A549 (cell line): ENCODE measurements at regions not wholly inside any gene's neighbourhood (a gene's known extent, or its start where the extent isn't known, plus 50 kb on each side); places are given as distances from the start of the nearest gene placed in this dataset.

Source experiments
- ATAC-seq, 2 experiments: fragments of 200-7000 bp in 1 of 2; fragments of >200 bp in 1 of 2; cut with Nextera tagmentation in 1 of 2; cut with Tn5 transposase in 1 of 2; 3 replicates each; pipeline versions ENCODE4 v1.8.0 to v1.9.1; 2018 to 2020; ENCODE audit warnings: mild to moderate bottlenecking in 1 of 2, moderate library complexity in 1 of 2
- CTCF ChIA-PET: fragments of 300-600 bp; sonication (Branson Sonifier 250); formaldehyde crosslinking; extraction: SDS; loops from one replicate; lab custom pipeline; 2021; ENCODE audit warnings: antibody characterized with exemption, inconsistent platforms; lab: Yijun Ruan, JAX
- POLR2A ChIA-PET: fragments of 350-600 bp; formaldehyde crosslinking; extraction: SDS; loops from one replicate; lab custom pipeline; 2021; ENCODE audit warnings: antibody characterized with exemption, inconsistent platforms; lab: Yijun Ruan, JAX
- DNase-seq, 2 experiments: peaks; one replicate each; pipeline versions ENCODE4 v3.0.0 to v3.0.0-alpha.2; 2011 to 2016; ENCODE audit warnings: low read depth in 1 of 2, low spot score in 1 of 2
- FAIRE-seq: peaks from 2 replicates; lab custom pipeline; 2011; peaks lifted over from hg19 to GRCh38; lab: Jason Lieb, UNC
- H3K27ac ChIP-seq, 2 experiments: fragments of >200 bp; sonication (Bioruptor Twin); formaldehyde crosslinking; 3 replicates each; pipeline ENCODE4 v1.5.1; 2016 to 2017
- H3K4me1 ChIP-seq: fragments of >200 bp; sonication (Bioruptor Twin); formaldehyde crosslinking; 3 replicates; pipeline ENCODE4 v1.6.1; 2016
- H3K4me2 ChIP-seq: fragments of >200 bp; sonication (Bioruptor Twin); formaldehyde crosslinking; 3 replicates; pipeline ENCODE4 v1.6.1; 2016
- H3K4me3 ChIP-seq: fragments of >200 bp; sonication (Bioruptor Twin); formaldehyde crosslinking; 3 replicates; pipeline ENCODE4 v1.5.1; 2016
- H3K9me3 ChIP-seq: fragments of >200 bp; sonication (Bioruptor Twin); formaldehyde crosslinking; 3 replicates; pipeline ENCODE4 v1.6.1; 2016
- BHLHE40 ChIP-seq: IDR thresholded peaks from 2 replicates; pipeline ENCODE4 v1.6.1; 2012; ENCODE audit warnings: low read depth, low read length, inconsistent platforms
- CHD4 ChIP-seq: fragments of 200-600 bp; sonication (generic); IDR thresholded peaks from 2 replicates; pipeline ENCODE4 v1.6.1; 2016; ENCODE audit warnings: antibody characterized with exemption, mild to moderate bottlenecking, borderline replicate concordance
- EHMT2 ChIP-seq: fragments of 200-600 bp; sonication (generic); IDR thresholded peaks from 2 replicates; pipeline ENCODE4 v1.6.1; 2016; ENCODE audit warnings: antibody characterized with exemption, low read depth, mild to moderate bottlenecking, moderate library complexity
- ESRRA ChIP-seq: fragments of 150-350 bp; IDR thresholded peaks from 2 replicates; pipeline ENCODE4 v1.6.1; 2014; ENCODE audit warnings: mild to moderate bottlenecking, low read length, borderline replicate concordance
- FOSL2 ChIP-seq, 2 experiments: fragments of 450-650 bp in 1 of 2; fragments of >200 bp in 1 of 2; sonication (Bioruptor Twin) in 1 of 2; formaldehyde crosslinking; IDR thresholded peaks; 2 replicates each; pipeline versions ENCODE4 v1.5.0 to v1.6.1; 2016 to 2020; ENCODE audit warnings: mild to moderate bottlenecking in 1 of 2, moderate library complexity in 1 of 2
- HDAC2 ChIP-seq: fragments of 200-600 bp; sonication (generic); IDR thresholded peaks from 2 replicates; pipeline ENCODE4 v1.6.1; 2016
- HEYL ChIP-seq: fragments of 250-450 bp; sonication (Bioruptor Pico); IDR thresholded peaks from 2 replicates; pipeline ENCODE4 v1.8.0; 2021; ENCODE audit warnings: mild to moderate bottlenecking, moderate library complexity
- HOXB5 ChIP-seq: fragments of 250-450 bp; sonication (Bioruptor Pico); IDR thresholded peaks from 2 replicates; pipeline ENCODE4 v1.5.0; 2020; ENCODE audit warnings: mild to moderate bottlenecking, moderate library complexity
- MAZ ChIP-seq: fragments of 150-350 bp; IDR thresholded peaks from 2 replicates; pipeline ENCODE4 v1.6.1; 2014; ENCODE audit warnings: antibody characterized with exemption, low read depth, low read length, borderline replicate concordance
- POLR2AphosphoS2 ChIP-seq: conservative IDR thresholded peaks from 2 replicates; pipeline ENCODE4 v1.6.1; 2012; ENCODE audit warnings: low read length, improper control_type of control experiment, inconsistent platforms
- RAD21 ChIP-seq, 2 experiments: fragments of >200 bp in 1 of 2; sonication (Bioruptor Twin) in 1 of 2; formaldehyde crosslinking in 1 of 2; IDR thresholded peaks in 1 of 2; conservative IDR thresholded peaks in 1 of 2; 2 replicates in 1 of 2; 3 replicates in 1 of 2; pipeline ENCODE4 v1.6.1; 2012 to 2018; ENCODE audit warnings: inconsistent platforms in 1 of 2
- RARB ChIP-seq: fragments of 250-450 bp; sonication (Bioruptor Pico); IDR thresholded peaks from 2 replicates; pipeline ENCODE4 v1.8.0; 2021; ENCODE audit warnings: mild to moderate bottlenecking, moderate library complexity
- SREBF2 ChIP-seq: fragments of 450-650 bp; IDR thresholded peaks from 2 replicates; pipeline ENCODE4 v1.6.1; 2014; ENCODE audit warnings: mild to moderate bottlenecking, moderate library complexity
- WGBS: methylation state at CpG from one replicate; pipeline ENCODE4 v1.1.6; 2017; ENCODE audit errors: missing lambda C conversion rate; 5-methylcytosine and 5-hydroxymethylcytosine counted together
- TF ChIP-seq, protein P1 (sequence below): fragments of >200 bp; sonication (Bioruptor Twin); formaldehyde crosslinking; IDR thresholded peaks from 3 replicates; pipeline ENCODE4 v1.5.1; 2016
- TF ChIP-seq, protein P2 (sequence below): IDR thresholded peaks from 2 replicates; pipeline ENCODE4 v1.6.1; 2012
- TF ChIP-seq, protein P3 (sequence below): fragments of 250-450 bp; sonication (Bioruptor Pico); IDR thresholded peaks from 2 replicates; pipeline ENCODE4 v1.5.0; 2021; ENCODE audit warnings: mild to moderate bottlenecking, moderate library complexity, borderline replicate concordance
- TF ChIP-seq, protein P4 (sequence below): fragments of 200-600 bp; sonication (generic); IDR thresholded peaks from 2 replicates; pipeline ENCODE4 v1.6.1; 2016; ENCODE audit warnings: antibody characterized with exemption, mild to moderate bottlenecking, moderate library complexity

DNA sequence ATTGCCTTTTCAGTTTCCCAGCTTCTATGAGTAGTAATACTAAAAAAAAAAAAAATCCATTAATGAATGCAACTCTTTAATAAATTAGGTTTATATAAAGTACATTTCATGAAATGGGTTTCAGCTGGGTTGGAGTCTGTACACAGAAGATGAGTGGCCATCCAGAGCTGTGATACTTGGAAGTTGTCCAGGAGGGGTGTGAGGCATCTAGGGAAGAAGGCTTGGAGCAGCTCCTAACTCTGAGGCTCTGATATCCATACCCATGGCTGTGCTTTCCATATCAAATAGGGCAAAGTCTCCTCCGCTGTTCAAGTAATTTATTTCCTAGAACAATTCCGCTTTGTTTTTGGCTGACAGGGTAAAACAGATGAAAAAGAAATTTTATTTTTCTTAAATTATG, 423.3 kb upstream of the TENM3 start (continued):
- TF ChIP-seq ESRRA (no peak), POLR2AphosphoS2 (no peak), SREBF2 (no peak)
- TF ChIP-seq, protein P1, sequence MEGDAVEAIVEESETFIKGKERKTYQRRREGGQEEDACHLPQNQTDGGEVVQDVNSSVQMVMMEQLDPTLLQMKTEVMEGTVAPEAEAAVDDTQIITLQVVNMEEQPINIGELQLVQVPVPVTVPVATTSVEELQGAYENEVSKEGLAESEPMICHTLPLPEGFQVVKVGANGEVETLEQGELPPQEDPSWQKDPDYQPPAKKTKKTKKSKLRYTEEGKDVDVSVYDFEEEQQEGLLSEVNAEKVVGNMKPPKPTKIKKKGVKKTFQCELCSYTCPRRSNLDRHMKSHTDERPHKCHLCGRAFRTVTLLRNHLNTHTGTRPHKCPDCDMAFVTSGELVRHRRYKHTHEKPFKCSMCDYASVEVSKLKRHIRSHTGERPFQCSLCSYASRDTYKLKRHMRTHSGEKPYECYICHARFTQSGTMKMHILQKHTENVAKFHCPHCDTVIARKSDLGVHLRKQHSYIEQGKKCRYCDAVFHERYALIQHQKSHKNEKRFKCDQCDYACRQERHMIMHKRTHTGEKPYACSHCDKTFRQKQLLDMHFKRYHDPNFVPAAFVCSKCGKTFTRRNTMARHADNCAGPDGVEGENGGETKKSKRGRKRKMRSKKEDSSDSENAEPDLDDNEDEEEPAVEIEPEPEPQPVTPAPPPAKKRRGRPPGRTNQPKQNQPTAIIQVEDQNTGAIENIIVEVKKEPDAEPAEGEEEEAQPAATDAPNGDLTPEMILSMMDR, result no peak

DNA sequence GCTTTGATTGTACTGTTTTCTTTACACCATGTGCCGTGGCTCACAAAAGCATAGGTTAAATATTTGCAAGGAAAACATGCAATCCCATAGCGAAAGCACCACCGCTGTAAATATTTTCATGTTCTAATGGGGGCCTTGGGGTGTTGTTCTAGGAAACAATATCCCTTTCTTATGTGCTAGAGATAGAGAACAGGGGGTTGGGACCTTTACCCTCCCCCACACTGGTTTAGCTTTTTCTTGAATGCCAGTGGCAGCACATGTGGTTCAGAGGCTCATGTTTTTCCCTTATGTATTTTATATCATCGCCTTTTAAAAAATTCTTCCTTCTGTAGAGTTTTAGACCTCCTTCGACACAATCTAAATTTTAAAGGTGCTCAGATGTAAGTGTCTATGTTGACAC, 422.6 kb upstream of the TENM3 start:
- 38% methylated on average over 5 of the region's 5 CpGs for WGBS

DNA sequence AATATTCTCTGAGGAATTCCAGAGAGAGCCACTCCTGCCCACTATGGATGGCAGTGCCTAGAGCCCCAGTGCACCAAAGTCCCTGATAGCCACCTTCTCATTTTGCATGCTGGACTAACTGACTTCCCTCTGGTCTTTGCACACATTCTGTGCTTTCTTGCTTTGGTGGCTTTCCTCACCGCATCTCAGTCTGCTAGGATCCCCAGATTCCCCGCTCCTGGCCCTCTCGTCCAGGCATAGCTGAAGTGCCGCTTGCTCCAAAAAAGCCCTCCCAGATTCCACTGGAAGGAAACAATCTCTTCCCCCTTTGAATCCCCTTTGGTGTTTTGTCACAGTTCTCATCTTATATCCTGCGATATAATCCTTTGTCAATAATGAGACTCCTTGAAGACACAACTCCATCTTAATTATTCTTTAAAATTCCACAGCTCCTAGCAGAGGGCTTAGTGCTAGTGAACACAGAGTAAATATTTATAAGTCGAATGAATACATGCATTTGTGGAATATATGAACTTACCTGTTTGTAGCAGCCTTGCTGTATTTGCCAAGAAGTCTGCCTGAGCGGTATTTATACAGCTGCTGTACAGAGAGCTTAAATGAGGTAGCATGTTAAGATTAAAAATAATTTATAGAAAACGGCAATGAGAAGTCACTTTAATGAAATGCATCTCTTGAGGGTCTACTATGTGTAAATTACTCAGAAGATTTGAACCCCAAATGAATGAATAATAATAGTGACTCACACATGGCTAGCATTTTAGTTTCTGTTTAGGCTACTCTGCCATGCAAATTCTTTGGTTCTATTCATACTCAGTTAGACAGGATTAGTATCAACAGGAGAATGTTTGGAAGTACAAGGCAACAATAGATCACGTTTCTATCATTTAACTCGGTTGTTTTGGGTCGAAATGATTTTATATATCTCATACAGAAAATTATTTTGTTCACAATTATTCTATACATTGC, 421.9 kb upstream of the TENM3 start:
- TF ChIP-seq BHLHE40 (no peak), HDAC2 (no peak), MAZ (no peak)
- TF ChIP-seq, protein P2, sequence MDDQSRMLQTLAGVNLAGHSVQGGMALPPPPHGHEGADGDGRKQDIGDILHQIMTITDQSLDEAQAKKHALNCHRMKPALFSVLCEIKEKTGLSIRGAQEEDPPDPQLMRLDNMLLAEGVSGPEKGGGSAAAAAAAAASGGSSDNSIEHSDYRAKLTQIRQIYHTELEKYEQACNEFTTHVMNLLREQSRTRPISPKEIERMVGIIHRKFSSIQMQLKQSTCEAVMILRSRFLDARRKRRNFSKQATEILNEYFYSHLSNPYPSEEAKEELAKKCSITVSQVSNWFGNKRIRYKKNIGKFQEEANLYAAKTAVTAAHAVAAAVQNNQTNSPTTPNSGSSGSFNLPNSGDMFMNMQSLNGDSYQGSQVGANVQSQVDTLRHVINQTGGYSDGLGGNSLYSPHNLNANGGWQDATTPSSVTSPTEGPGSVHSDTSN, result no peak
- TF ChIP-seq, protein P3, sequence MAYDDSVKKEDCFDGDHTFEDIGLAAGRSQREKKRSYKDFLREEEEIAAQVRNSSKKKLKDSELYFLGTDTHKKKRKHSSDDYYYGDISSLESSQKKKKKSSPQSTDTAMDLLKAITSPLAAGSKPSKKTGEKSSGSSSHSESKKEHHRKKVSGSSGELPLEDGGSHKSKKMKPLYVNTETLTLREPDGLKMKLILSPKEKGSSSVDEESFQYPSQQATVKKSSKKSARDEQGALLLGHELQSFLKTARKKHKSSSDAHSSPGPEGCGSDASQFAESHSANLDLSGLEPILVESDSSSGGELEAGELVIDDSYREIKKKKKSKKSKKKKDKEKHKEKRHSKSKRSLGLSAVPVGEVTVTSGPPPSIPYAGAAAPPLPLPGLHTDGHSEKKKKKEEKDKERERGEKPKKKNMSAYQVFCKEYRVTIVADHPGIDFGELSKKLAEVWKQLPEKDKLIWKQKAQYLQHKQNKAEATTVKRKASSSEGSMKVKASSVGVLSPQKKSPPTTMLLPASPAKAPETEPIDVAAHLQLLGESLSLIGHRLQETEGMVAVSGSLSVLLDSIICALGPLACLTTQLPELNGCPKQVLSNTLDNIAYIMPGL (CRISPR knock-in tag), result no peak
- TF ChIP-seq, all 56 proteins: peak for 0
- WGBS, result 23% methylated on average over 11 of the region's 11 CpGs
- Histone ChIP-seq H3K4me2 (no peak overlapping the region), H3K4me1 (no peaks in the 10 kb centered on the region), H3K4me3 (no peak overlapping the region), H3K27ac (no peak overlapping the region), H3K9me3 (no peaks in the 10 kb centered on the region)
- ATAC-seq (no peak), DNase-seq (no peak), FAIRE-seq (no peak)
- ChIA-PET POLR2A (no interaction called here), CTCF (no interaction called here)

More for the DNA sequence above, 422.6 kb upstream of the TENM3 start:
- ChIA-PET CTCF (interaction anchor here (0.6 kb wide), 1 partner anchor 643 kb away, joined by 3 read pairs; no protein-coding TSS in a partner anchor), POLR2A (no interaction called here)
- Histone ChIP-seq H3K4me1 (no peaks in the 10 kb centered on the region), H3K4me2 (no peak overlapping the region), H3K27ac (no peak overlapping the region), H3K9me3 (no peaks in the 10 kb centered on the region), H3K4me3 (no peak overlapping the region)
- no peak for DNase-seq
- FAIRE-seq, result no peak
- no peak for ATAC-seq
- TF ChIP-seq, protein P2, result no peak
- TF ChIP-seq RAD21 (conservative IDR thresholded peaks at IDR 0.05 in 1 of 2, IDR thresholded peaks at IDR 0.05 in 1 of 2), result no peak
- TF ChIP-seq EHMT2, result no peak
- no peak for TF ChIP-seq CHD4

DNA sequence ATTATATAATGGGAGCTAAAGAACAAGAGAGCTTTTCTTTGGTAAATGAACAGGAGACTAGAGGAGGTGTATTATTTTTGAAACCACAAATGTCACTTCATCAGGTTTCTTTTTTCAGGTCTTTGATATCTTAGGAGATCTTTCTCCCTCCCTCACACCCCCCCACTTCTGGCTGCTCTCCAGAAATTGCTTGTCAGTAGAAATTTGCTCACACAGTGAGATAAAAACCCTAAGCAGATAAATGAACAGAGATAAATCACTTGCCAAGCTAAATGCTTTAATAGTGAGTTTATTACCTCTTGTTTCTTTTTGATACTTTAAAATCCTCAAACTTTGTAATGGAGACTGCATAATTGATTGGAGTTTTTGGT, 421.2 kb upstream of the TENM3 start:
- Histone ChIP-seq H3K4me2 (no peak overlapping the region), H3K4me1 (no peaks in the 10 kb centered on the region), H3K4me3 (no peak overlapping the region), H3K27ac (no peak overlapping the region), H3K9me3 (no peaks in the 10 kb centered on the region)
- FAIRE-seq, result no peak
- POLR2A ChIA-PET, result no interaction called here
- CTCF ChIA-PET, result no interaction called here
- no peak for DNase-seq
- ATAC-seq, result no peak
- TF ChIP-seq BHLHE40 (no peak), HEYL (CRISPR knock-in tag) (no peak), HOXB5 (no peak), RARB (CRISPR knock-in tag) (no peak), ESRRA (no peak), SREBF2 (no peak), FOSL2 (IDR thresholded peaks at IDR 0.05) (no peak), FOSL2 (CRISPR knock-in tag; IDR thresholded peaks at IDR 0.05) (no peak)
- TF ChIP-seq, protein P4, sequence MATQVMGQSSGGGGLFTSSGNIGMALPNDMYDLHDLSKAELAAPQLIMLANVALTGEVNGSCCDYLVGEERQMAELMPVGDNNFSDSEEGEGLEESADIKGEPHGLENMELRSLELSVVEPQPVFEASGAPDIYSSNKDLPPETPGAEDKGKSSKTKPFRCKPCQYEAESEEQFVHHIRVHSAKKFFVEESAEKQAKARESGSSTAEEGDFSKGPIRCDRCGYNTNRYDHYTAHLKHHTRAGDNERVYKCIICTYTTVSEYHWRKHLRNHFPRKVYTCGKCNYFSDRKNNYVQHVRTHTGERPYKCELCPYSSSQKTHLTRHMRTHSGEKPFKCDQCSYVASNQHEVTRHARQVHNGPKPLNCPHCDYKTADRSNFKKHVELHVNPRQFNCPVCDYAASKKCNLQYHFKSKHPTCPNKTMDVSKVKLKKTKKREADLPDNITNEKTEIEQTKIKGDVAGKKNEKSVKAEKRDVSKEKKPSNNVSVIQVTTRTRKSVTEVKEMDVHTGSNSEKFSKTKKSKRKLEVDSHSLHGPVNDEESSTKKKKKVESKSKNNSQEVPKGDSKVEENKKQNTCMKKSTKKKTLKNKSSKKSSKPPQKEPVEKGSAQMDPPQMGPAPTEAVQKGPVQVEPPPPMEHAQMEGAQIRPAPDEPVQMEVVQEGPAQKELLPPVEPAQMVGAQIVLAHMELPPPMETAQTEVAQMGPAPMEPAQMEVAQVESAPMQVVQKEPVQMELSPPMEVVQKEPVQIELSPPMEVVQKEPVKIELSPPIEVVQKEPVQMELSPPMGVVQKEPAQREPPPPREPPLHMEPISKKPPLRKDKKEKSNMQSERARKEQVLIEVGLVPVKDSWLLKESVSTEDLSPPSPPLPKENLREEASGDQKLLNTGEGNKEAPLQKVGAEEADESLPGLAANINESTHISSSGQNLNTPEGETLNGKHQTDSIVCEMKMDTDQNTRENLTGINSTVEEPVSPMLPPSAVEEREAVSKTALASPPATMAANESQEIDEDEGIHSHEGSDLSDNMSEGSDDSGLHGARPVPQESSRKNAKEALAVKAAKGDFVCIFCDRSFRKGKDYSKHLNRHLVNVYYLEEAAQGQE, result no peak
